IMR-90 (cell line): ENCODE measurements at regions not wholly inside any gene's neighbourhood (a gene's known extent, or its start where the extent isn't known, plus 50 kb on each side); places are given as distances from the start of the nearest gene placed in this dataset.

ENCODE experiments used
- ATAC-seq: fragments of 200-7000 bp; cut with Tn5 transposase; 2 replicates; pipeline ENCODE4 v1.9.1; 2020; ENCODE audit warnings: low read depth, mild to moderate bottlenecking, moderate library complexity
- BruUV-seq: library from RNA; stranded (reverse); fragments of 400-500 nt; replicated peaks from 2 replicates; lab custom pipeline; 2021; lab: Mats Ljungman, UMichigan
- CTCF ChIA-PET: fragments of 300-600 bp; formaldehyde crosslinking; extraction: SDS; loops from one replicate; lab custom pipeline; 2021; ENCODE audit warnings: antibody characterized with exemption; lab: Yijun Ruan, JAX
- POLR2A ChIA-PET: fragments of 300-600 bp; sonication (Branson Sonifier 250); formaldehyde crosslinking; loops from one replicate; lab custom pipeline; 2022; ENCODE audit warnings: antibody characterized with exemption; ENCODE audit not compliant: unreplicated experiment; lab: Charles Lee
- DNase-seq: peaks from one replicate; pipeline ENCODE4 v3.0.0; 2013
- H2AFZ ChIP-seq: replicated peaks from 2 replicates; pipeline ENCODE3; 2013; ENCODE audit warnings: low read length, mild to moderate bottlenecking; ENCODE audit not compliant: poor library complexity
- H2AK5ac ChIP-seq: 2 replicates; pipeline ENCODE4 v1.6.1; 2013; ENCODE audit warnings: low read depth, low read length, inconsistent platforms
- H2AK9ac ChIP-seq: replicated peaks from 2 replicates; pipeline ENCODE3; 2013; ENCODE audit warnings: mild to moderate bottlenecking, low read depth, low read length, moderate library complexity; ENCODE audit not compliant: poor library complexity
- H2BK120ac ChIP-seq: 2 replicates; pipeline ENCODE4 v1.6.1; 2013; ENCODE audit warnings: low read depth, low read length, inconsistent platforms
- H2BK15ac ChIP-seq: 3 replicates; pipeline ENCODE4 v1.6.1; 2013; ENCODE audit warnings: low read depth, low read length, inconsistent platforms
- H2BK20ac ChIP-seq: 2 replicates; pipeline ENCODE4 v1.6.1; 2013; ENCODE audit warnings: low read depth, mild to moderate bottlenecking, inconsistent platforms, low read length, moderate library complexity
- H2BK5ac ChIP-seq: 2 replicates; pipeline ENCODE4 v1.6.1; 2013; ENCODE audit warnings: mild to moderate bottlenecking, low read depth, low read length, inconsistent platforms; ENCODE audit not compliant: poor library complexity, severe bottlenecking
- H3K14ac ChIP-seq: replicated peaks from 2 replicates; pipeline ENCODE4 v1.6.1; 2013; ENCODE audit warnings: low read depth, low read length, inconsistent platforms
- H3K18ac ChIP-seq: 2 replicates; pipeline ENCODE4 v1.6.1; 2013; ENCODE audit warnings: low read depth, low read length, control low read depth
- H3K23ac ChIP-seq: 2 replicates; pipeline ENCODE4 v1.6.1; 2013; ENCODE audit warnings: low read depth, low read length, inconsistent platforms
- H3K27ac ChIP-seq: 2 replicates; pipeline ENCODE4 v1.5.1; 2013; ENCODE audit warnings: mild to moderate bottlenecking, control low read depth, low read length; ENCODE audit not compliant: insufficient read depth
- H3K27me3 ChIP-seq: 2 replicates; pipeline ENCODE4 v1.6.1; 2013; ENCODE audit warnings: low read length; ENCODE audit not compliant: control insufficient read depth, insufficient read depth
- H3K36me3 ChIP-seq: 2 replicates; pipeline ENCODE4 v1.6.1; 2013; ENCODE audit warnings: low read length, mixed read lengths; ENCODE audit not compliant: control insufficient read depth, insufficient read depth
- H3K4ac ChIP-seq: 2 replicates; pipeline ENCODE4 v1.6.1; 2013; ENCODE audit warnings: low read depth, low read length, inconsistent platforms
- H3K4me1 ChIP-seq: 2 replicates; pipeline ENCODE4 v1.6.1; 2013; ENCODE audit warnings: low read length, mixed read lengths; ENCODE audit not compliant: control insufficient read depth, insufficient read depth
- H3K4me2 ChIP-seq: 2 replicates; pipeline ENCODE4 v1.6.1; 2013; ENCODE audit warnings: low read depth, mild to moderate bottlenecking, control low read depth, low read length, moderate library complexity
- H3K4me3 ChIP-seq: 2 replicates; pipeline ENCODE4 v1.5.1; 2013; ENCODE audit warnings: low read depth, mild to moderate bottlenecking, control low read depth, low read length, moderate library complexity; ENCODE audit not compliant: insufficient read depth
- H3K56ac ChIP-seq: 2 replicates; pipeline ENCODE4 v1.6.1; 2013; ENCODE audit warnings: low read length, inconsistent platforms; ENCODE audit not compliant: insufficient read depth; ENCODE audit errors: extremely low read depth
- H3K79me1 ChIP-seq, 2 experiments: 2 replicates each; pipeline ENCODE4 v1.6.1; 2013; ENCODE audit warnings: low read length in 2 of 2, inconsistent platforms in 1 of 2, low read depth in 1 of 2
- H3K9ac ChIP-seq: 2 replicates; pipeline ENCODE4 v1.6.1; 2013; ENCODE audit warnings: low read depth, low read length, control low read depth
- H3K9me1 ChIP-seq: 2 replicates; pipeline ENCODE4 v1.6.1; 2013; ENCODE audit warnings: low read length, inconsistent platforms; ENCODE audit not compliant: insufficient read depth
- H3K9me3 ChIP-seq: 2 replicates; pipeline ENCODE4 v1.6.1; 2013; ENCODE audit warnings: low read length; ENCODE audit not compliant: control insufficient read depth, insufficient read depth
- H4K20me1 ChIP-seq: 2 replicates; pipeline ENCODE4 v1.6.1; 2013; ENCODE audit warnings: low read length, inconsistent platforms; ENCODE audit not compliant: insufficient read depth
- H4K5ac ChIP-seq: 2 replicates; pipeline ENCODE4 v1.6.1; 2013; ENCODE audit warnings: mild to moderate bottlenecking, low read depth, low read length, control low read depth
- H4K8ac ChIP-seq, 2 experiments: 2 replicates each; pipeline ENCODE4 v1.6.1; 2013; ENCODE audit warnings: low read depth in 2 of 2, low read length in 2 of 2, control low read depth in 1 of 2, inconsistent platforms in 1 of 2
- H4K91ac ChIP-seq: 2 replicates; pipeline ENCODE4 v1.6.1; 2013; ENCODE audit warnings: low read depth, low read length, inconsistent platforms; ENCODE audit not compliant: insufficient read depth
- CEBPB ChIP-seq: IDR thresholded peaks from 2 replicates; pipeline ENCODE4 v1.6.1; 2012; ENCODE audit warnings: low read depth, low read length, improper control_type of control experiment
- CHD1 ChIP-seq: IDR thresholded peaks from 2 replicates; pipeline ENCODE4 v1.6.1; 2012; ENCODE audit warnings: low read depth, low read length, improper control_type of control experiment
- MAFK ChIP-seq: IDR thresholded peaks from 2 replicates; pipeline ENCODE4 v1.6.1; 2012; ENCODE audit warnings: low read depth, low read length, improper control_type of control experiment
- MAZ ChIP-seq: IDR thresholded peaks from 2 replicates; pipeline ENCODE4 v1.6.1; 2012; ENCODE audit warnings: low read depth, mild to moderate bottlenecking, low read length, improper control_type of control experiment, moderate library complexity, borderline replicate concordance
- RFX5 ChIP-seq: IDR thresholded peaks from 2 replicates; pipeline ENCODE4 v1.8.0; 2012; ENCODE audit warnings: low read depth, mild to moderate bottlenecking, low read length, moderate library complexity
- SMC3 ChIP-seq: fragments of 150-350 bp; IDR thresholded peaks from 2 replicates; pipeline ENCODE4 v1.6.1; 2016; ENCODE audit warnings: low read depth, mild to moderate bottlenecking, antibody characterized with exemption, low read length, moderate library complexity
- WGBS, 2 experiments: methylation state at CpG; one replicate each; pipeline versions ENCODE4 v1.1.5 to v1.1.7; 2013; ENCODE audit warnings: missing lambda C conversion rate in 2 of 2; ENCODE audit not compliant: insufficient read length in 1 of 2; ENCODE audit errors: extremely low coverage in 2 of 2; 5-methylcytosine and 5-hydroxymethylcytosine counted together
- dilution Hi-C: fragments of 300-500 bp; cut with HindIII; formaldehyde crosslinking; loops from one replicate; pipeline ENCODE4 v1.14.3; 2018; ENCODE audit warnings: low sequenced_read_pairs; ENCODE audit not compliant: unreplicated experiment
- in situ Hi-C: fragments of 300-500 bp; cut with MboI; formaldehyde crosslinking; loops from 3 replicates; pipeline ENCODE4 v1.14.3; 2019; ENCODE audit warnings: low sequenced_read_pairs, inconsistent platforms, mixed read lengths
- intact Hi-C: fragments of 100-400 bp; cut with micrococcal nuclease; formaldehyde crosslinking; loops from 2 replicates; pipeline ENCODE4 v1.10.0; 2022
- TF ChIP-seq, protein P1 (sequence below): conservative IDR thresholded peaks from 2 replicates; pipeline ENCODE4 v1.5.1; 2012; ENCODE audit warnings: mild to moderate bottlenecking, low read depth, low read length, improper control_type of control experiment
- TF ChIP-seq, protein P2 (sequence below): fragments of 150-350 bp; IDR thresholded peaks from 2 replicates; pipeline ENCODE4 v1.6.1; 2017; ENCODE audit warnings: mild to moderate bottlenecking, antibody characterized with exemption, low read length, low read depth

DNA sequence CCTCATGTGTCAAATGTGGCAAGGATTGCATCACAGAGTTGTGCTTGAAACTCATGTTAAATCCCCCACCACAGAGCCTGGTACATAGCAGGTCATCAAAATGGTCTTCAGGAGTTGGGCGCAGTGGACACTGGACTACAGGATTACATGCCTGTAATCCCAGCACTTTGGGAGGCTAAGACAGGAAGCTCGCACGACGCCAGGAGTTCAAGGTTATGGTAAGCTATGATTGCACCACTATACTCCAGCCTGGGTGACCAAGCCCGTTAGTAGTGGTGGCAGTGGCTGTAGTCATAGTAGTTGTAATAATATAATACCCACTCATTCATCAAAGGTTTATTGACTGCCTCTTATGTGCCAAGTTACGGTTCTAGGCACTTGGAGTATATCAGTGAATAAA lies 123.4 kb upstream of the IRF2BP2 start:
- Histone ChIP-seq H3K27me3 (no peaks in the 10 kb centered on the region), H3K18ac (no peak overlapping the region), H3K9ac (no peak overlapping the region), H3K36me3 (no peaks in the 10 kb centered on the region), H2BK15ac (0 out of 3 replicates have a peak overlapping the region, but pooled peaks have one; percentile 4), H3K56ac (no peak overlapping the region), H2AK5ac (peak overlapping the region; percentile 83), H3K4me3 (no peak overlapping the region), H2BK20ac (no peak overlapping the region), H4K8ac (no peak overlapping the region), H4K20me1 (no peaks in the 10 kb centered on the region), H4K5ac (no peak overlapping the region), H3K14ac (no peak overlapping the region), H3K4ac (no peak overlapping the region), H4K91ac (0 out of 2 replicates have a peak overlapping the region, but pooled peaks have one; percentile 9), H3K23ac (no peak overlapping the region), H3K4me1 (peaks cover 16% of the 10 kb centered on the region), H3K9me3 (no peaks in the 10 kb centered on the region), H2BK120ac (peak overlapping the region; percentile 94; the same call in 1 of the 2 replicates), H2AK9ac (no peak overlapping the region), H2BK5ac (no peak overlapping the region), H3K9me1 (peaks cover 30% of the 10 kb centered on the region), H3K79me1 (no peaks in the 10 kb centered on the region), H2AFZ (no peak overlapping the region), H3K27ac (no peak overlapping the region), H3K4me2 (no peak overlapping the region)
- no peak for ATAC-seq
- no peak for DNase-seq
- CTCF ChIA-PET = interaction anchor here (1.1 kb wide), 1 partner anchor 18 kb away, joined by 3 read pairs; no protein-coding TSS in a partner anchor
- dilution Hi-C loops = loop anchor here (25.0 kb wide), 1 partner anchor 104 kb away; no protein-coding TSS in a partner anchor
- intact Hi-C loops = no loop called here
- POLR2A ChIA-PET = no interaction called here
- no peak for TF ChIP-seq MAFK
- TF ChIP-seq RFX5 = no peak
- no peak for TF ChIP-seq CHD1
- TF ChIP-seq, protein P1, sequence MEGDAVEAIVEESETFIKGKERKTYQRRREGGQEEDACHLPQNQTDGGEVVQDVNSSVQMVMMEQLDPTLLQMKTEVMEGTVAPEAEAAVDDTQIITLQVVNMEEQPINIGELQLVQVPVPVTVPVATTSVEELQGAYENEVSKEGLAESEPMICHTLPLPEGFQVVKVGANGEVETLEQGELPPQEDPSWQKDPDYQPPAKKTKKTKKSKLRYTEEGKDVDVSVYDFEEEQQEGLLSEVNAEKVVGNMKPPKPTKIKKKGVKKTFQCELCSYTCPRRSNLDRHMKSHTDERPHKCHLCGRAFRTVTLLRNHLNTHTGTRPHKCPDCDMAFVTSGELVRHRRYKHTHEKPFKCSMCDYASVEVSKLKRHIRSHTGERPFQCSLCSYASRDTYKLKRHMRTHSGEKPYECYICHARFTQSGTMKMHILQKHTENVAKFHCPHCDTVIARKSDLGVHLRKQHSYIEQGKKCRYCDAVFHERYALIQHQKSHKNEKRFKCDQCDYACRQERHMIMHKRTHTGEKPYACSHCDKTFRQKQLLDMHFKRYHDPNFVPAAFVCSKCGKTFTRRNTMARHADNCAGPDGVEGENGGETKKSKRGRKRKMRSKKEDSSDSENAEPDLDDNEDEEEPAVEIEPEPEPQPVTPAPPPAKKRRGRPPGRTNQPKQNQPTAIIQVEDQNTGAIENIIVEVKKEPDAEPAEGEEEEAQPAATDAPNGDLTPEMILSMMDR = no peak
- TF ChIP-seq, protein P2, sequence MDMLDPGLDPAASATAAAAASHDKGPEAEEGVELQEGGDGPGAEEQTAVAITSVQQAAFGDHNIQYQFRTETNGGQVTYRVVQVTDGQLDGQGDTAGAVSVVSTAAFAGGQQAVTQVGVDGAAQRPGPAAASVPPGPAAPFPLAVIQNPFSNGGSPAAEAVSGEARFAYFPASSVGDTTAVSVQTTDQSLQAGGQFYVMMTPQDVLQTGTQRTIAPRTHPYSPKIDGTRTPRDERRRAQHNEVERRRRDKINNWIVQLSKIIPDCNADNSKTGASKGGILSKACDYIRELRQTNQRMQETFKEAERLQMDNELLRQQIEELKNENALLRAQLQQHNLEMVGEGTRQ = no peak
- no peak for TF ChIP-seq MAZ
- TF ChIP-seq SMC3 = no peak
- no peak for TF ChIP-seq CEBPB
- WGBS, 2 experiments = no CpG with 5 or more reads among the region's 6 CpGs
- in situ Hi-C loops = no loop called here
- BruUV-seq = no TSS peak
